GM12891 (cell line): ENCODE measurements at regions not wholly inside any gene's neighbourhood (a gene's known extent, or its start where the extent isn't known, plus 50 kb on each side); places are given as distances from the start of the nearest gene placed in this dataset.

Source experiments
- PAX5 ChIP-seq: IDR thresholded peaks from 2 replicates; pipeline ENCODE4 v1.6.1; 2011; ENCODE audit warnings: low read length, moderate library complexity, mild to moderate bottlenecking; ENCODE audit not compliant: insufficient read depth, severe bottlenecking
- POLR2A ChIP-seq: IDR thresholded peaks from 2 replicates; pipeline ENCODE4 v1.6.1; 2011; ENCODE audit warnings: low read depth, low read length, control low read depth
- POLR2AphosphoS5 ChIP-seq: IDR thresholded peaks from 2 replicates; pipeline ENCODE4 v1.6.1; 2011; ENCODE audit warnings: low read depth, low read length, control low read depth
- POU2F2 ChIP-seq: IDR thresholded peaks from 2 replicates; pipeline ENCODE4 v1.6.1; 2011; ENCODE audit warnings: low read depth, mild to moderate bottlenecking, control low read depth, low read length, moderate library complexity
- SPI1 ChIP-seq: IDR thresholded peaks from 2 replicates; pipeline ENCODE4 v1.6.1; 2011; ENCODE audit warnings: low read depth, low read length, control low read depth
- TAF1 ChIP-seq: IDR thresholded peaks from 2 replicates; pipeline ENCODE4 v1.6.1; 2011; ENCODE audit warnings: low read depth, low read length, control low read depth

DNA sequence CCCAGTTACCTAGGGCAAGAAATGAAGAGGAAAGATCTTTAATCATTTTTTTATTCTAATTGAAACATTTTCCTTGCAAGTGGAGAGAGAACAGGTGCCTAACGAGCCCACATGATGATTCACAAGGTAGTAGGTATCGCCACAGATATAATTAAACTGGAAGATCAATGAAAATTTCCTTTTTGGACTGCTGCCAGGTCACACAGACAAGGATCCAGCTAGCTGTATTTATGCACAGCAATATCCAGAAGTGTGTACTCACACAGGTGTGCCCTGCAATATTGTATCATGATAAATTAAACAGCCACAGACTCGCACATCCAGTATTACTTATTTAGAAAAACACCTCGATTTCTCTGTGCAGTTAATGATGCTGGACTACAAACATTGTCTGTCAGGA is 294.0 kb upstream of the SMARCA2 start:
- TF ChIP-seq POLR2AphosphoS5 (no peak), POLR2A (no peak), TAF1 (no peak), SPI1 (no peak), PAX5 (no peak), POU2F2 (no peak)
